GM23338 (cell line): ENCODE measurements at regions not wholly inside any gene's neighbourhood (a gene's known extent, or its start where the extent isn't known, plus 50 kb on each side); places are given as distances from the start of the nearest gene placed in this dataset.

Source experiments
- ATAC-seq: fragments of 200-7000 bp; cut with Tn5 transposase; 3 replicates; pipeline ENCODE4 v1.9.1; 2020
- DNase-seq: peaks from one replicate; pipeline ENCODE4 v3.0.0-alpha.2; 2015; ENCODE audit warnings: low spot score
- H2AFZ ChIP-seq: fragments of 200-600 bp; sonication (generic); 2 replicates; pipeline ENCODE4 v1.8.0; 2016; ENCODE audit warnings: antibody characterized with exemption, mild to moderate bottlenecking, moderate library complexity
- H3F3A ChIP-seq: fragments of 200-600 bp; sonication (generic); replicated peaks from 2 replicates; pipeline ENCODE4 v1.8.0; 2017; ENCODE audit warnings: antibody characterized with exemption, mixed run types, low read depth
- H3K27ac ChIP-seq: fragments of 200-600 bp; sonication (generic); 2 replicates; pipeline ENCODE4 v1.6.1; 2016; ENCODE audit warnings: low read depth
- H3K27me3 ChIP-seq: fragments of 200-600 bp; sonication (generic); 2 replicates; pipeline ENCODE4 v1.8.0; 2016; ENCODE audit warnings: mild to moderate bottlenecking, mixed run types, moderate library complexity; ENCODE audit not compliant: insufficient read depth
- H3K36me3 ChIP-seq: fragments of 200-600 bp; sonication (generic); 2 replicates; pipeline ENCODE4 v1.8.0; 2016; ENCODE audit warnings: mild to moderate bottlenecking; ENCODE audit not compliant: insufficient read depth
- H3K4me1 ChIP-seq: fragments of 200-600 bp; sonication (generic); 2 replicates; pipeline ENCODE4 v1.8.0; 2016; ENCODE audit warnings: mild to moderate bottlenecking, moderate library complexity; ENCODE audit not compliant: insufficient read depth
- H3K4me2 ChIP-seq: fragments of 200-600 bp; sonication (generic); 2 replicates; pipeline ENCODE4 v1.7.1; 2017; ENCODE audit warnings: mixed run types
- H3K4me3 ChIP-seq: fragments of 200-600 bp; sonication (generic); 2 replicates; pipeline ENCODE4 v1.6.1; 2016; ENCODE audit warnings: mixed run types
- H3K79me2 ChIP-seq: fragments of 200-600 bp; sonication (generic); replicated peaks from 2 replicates; pipeline ENCODE4 v1.8.0; 2017; ENCODE audit warnings: mild to moderate bottlenecking; ENCODE audit not compliant: insufficient read depth
- H3K9me2 ChIP-seq: fragments of 200-600 bp; sonication (generic); 2 replicates; pipeline ENCODE4 v1.8.0; 2017; ENCODE audit not compliant: insufficient read depth
- H4K20me1 ChIP-seq: fragments of 200-600 bp; sonication (generic); replicated peaks from 2 replicates; pipeline ENCODE4 v1.8.0; 2017; ENCODE audit warnings: mild to moderate bottlenecking; ENCODE audit not compliant: insufficient read depth
- H3K27ac Mint-ChIP-seq: 2 replicates; pipeline ENCODE4 v1.8.0; 2020; ENCODE audit warnings: inconsistent platforms, mild to moderate bottlenecking, moderate library complexity, mixed read lengths
- H3K27me3 Mint-ChIP-seq: 3 replicates; pipeline ENCODE4 v1.8.0; 2022; ENCODE audit warnings: low read depth, mild to moderate bottlenecking, moderate library complexity, mixed read lengths, inconsistent platforms; ENCODE audit not compliant: insufficient read depth, poor library complexity
- H3K36me3 Mint-ChIP-seq: 3 replicates; pipeline ENCODE4 v1.8.0; 2021; ENCODE audit warnings: low read depth, mild to moderate bottlenecking, inconsistent platforms, moderate library complexity, mixed read lengths
- H3K4me1 Mint-ChIP-seq: 3 replicates; pipeline ENCODE4 v1.8.0; 2020; ENCODE audit warnings: mild to moderate bottlenecking, inconsistent platforms, mixed read lengths
- H3K4me3 Mint-ChIP-seq: 3 replicates; pipeline ENCODE4 v1.8.0; 2021; ENCODE audit warnings: moderate library complexity, mild to moderate bottlenecking, inconsistent platforms, mixed read lengths
- H3K9me3 Mint-ChIP-seq: 3 replicates; pipeline ENCODE4 v1.8.0; 2020; ENCODE audit warnings: moderate library complexity, mild to moderate bottlenecking, inconsistent platforms, mixed read lengths
- CREB1 ChIP-seq: fragments of 250-450 bp; sonication (Bioruptor Pico); IDR thresholded peaks from 2 replicates; pipeline ENCODE4 v1.5.0; 2020; ENCODE audit warnings: low read depth, mild to moderate bottlenecking, moderate library complexity
- CTCF ChIP-seq, 2 experiments: fragments of 200-600 bp in 1 of 2; sonication (generic) in 1 of 2; conservative IDR thresholded peaks; 2 replicates each; pipeline versions ENCODE4 v1.5.1 to v1.6.1; 2016 to 2017; ENCODE audit warnings: antibody characterized with exemption in 2 of 2, low read depth in 2 of 2, mild to moderate bottlenecking in 2 of 2, moderate library complexity in 1 of 2
- ETS1 ChIP-seq: IDR thresholded peaks from 2 replicates; pipeline ENCODE4 v1.6.1; 2016; ENCODE audit warnings: antibody characterized with exemption
- EZH2phosphoT487 ChIP-seq: fragments of 200-600 bp; sonication (generic); IDR thresholded peaks from one replicate; pipeline ENCODE4 v1.8.1; 2018; ENCODE audit warnings: antibody characterized with exemption; ENCODE audit not compliant: unreplicated experiment
- JUNB ChIP-seq: IDR thresholded peaks from one replicate; pipeline ENCODE4 v1.6.1; 2016; ENCODE audit warnings: antibody characterized with exemption; ENCODE audit not compliant: unreplicated experiment
- NANOG ChIP-seq: IDR thresholded peaks from 2 replicates; pipeline ENCODE4 v1.6.1; 2016; ENCODE audit warnings: antibody characterized with exemption, borderline replicate concordance
- POLR2AphosphoS5 ChIP-seq: IDR thresholded peaks from 2 replicates; pipeline ENCODE4 v1.6.1; 2016; ENCODE audit warnings: antibody characterized with exemption, low read depth
- REST ChIP-seq: IDR thresholded peaks from one replicate; pipeline ENCODE4 v1.6.1; 2018; ENCODE audit warnings: antibody characterized with exemption; ENCODE audit not compliant: unreplicated experiment
- STAT1 ChIP-seq: IDR thresholded peaks from one replicate; pipeline ENCODE4 v1.6.1; 2016; ENCODE audit warnings: antibody characterized with exemption; ENCODE audit not compliant: unreplicated experiment
- ZNF114 ChIP-seq: fragments of 250-450 bp; sonication (Bioruptor Pico); IDR thresholded peaks from 2 replicates; pipeline ENCODE4 v1.5.0; 2020; ENCODE audit warnings: mild to moderate bottlenecking, moderate library complexity
- ZNF331 ChIP-seq: fragments of 250-450 bp; sonication (Bioruptor Pico); IDR thresholded peaks from 2 replicates; pipeline ENCODE4 v1.5.0; 2020; ENCODE audit warnings: low read depth, mild to moderate bottlenecking, moderate library complexity

- Mint-ChIP-seq H3K27ac (no peak overlapping the region), H3K36me3 (no peaks in the 10 kb centered on the region; the same call in 1 of the 3 replicates), H3K4me3 (no peak overlapping the region), H3K9me3 (peaks cover 2% of the 10 kb centered on the region), H3K4me1 (peaks cover 9% of the 10 kb centered on the region; the same call in 2 of the 3 replicates), H3K27me3 (no peaks in the 10 kb centered on the region)
- no peak for TF ChIP-seq CTCF (conservative IDR thresholded peaks at IDR 0.05; ENCODE audit: low read depth in 2 of 2)
- no peak for TF ChIP-seq ZNF331 (CRISPR knock-in tag)
- Histone ChIP-seq H3K4me1 (peaks cover 7% of the 10 kb centered on the region), H3F3A (no peaks in the 10 kb centered on the region), H3K27me3 (no peaks in the 10 kb centered on the region), H3K79me2 (no peaks in the 10 kb centered on the region), H3K4me3 (no peak overlapping the region), H3K36me3 (peaks cover 5% of the 10 kb centered on the region), H2AFZ (no peak overlapping the region), H3K27ac (no peak overlapping the region), H4K20me1 (no peaks in the 10 kb centered on the region), H3K4me2 (no peak overlapping the region), H3K9me2 (peaks cover 26% of the 10 kb centered on the region; the same call in 1 of the 2 replicates)
- DNase-seq, result no peak
- no peak for ATAC-seq
Measured at GRCh38 chr4:146053891-146054290, 115.3 kb upstream of the ZNF827 start.

GRCh38 chr4:146051728-146052391 is 113.2 kb upstream of the ZNF827 start:
- Mint-ChIP-seq H3K4me3 (no peak overlapping the region), H3K9me3 (peaks cover 22% of the 10 kb centered on the region), H3K4me1 (peaks cover 9% of the 10 kb centered on the region; the same call in 2 of the 3 replicates), H3K27ac (no peak overlapping the region), H3K27me3 (no peaks in the 10 kb centered on the region), H3K36me3 (peaks cover 20% of the 10 kb centered on the region)
- Histone ChIP-seq H3K27me3 (no peaks in the 10 kb centered on the region), H3K4me1 (peaks cover 7% of the 10 kb centered on the region), H3K36me3 (peaks cover 5% of the 10 kb centered on the region), H3K79me2 (no peaks in the 10 kb centered on the region), H2AFZ (no peak overlapping the region), H3F3A (no peaks in the 10 kb centered on the region), H3K4me3 (no peak overlapping the region), H3K27ac (no peak overlapping the region), H3K9me2 (peaks cover 26% of the 10 kb centered on the region; the same call in 1 of the 2 replicates), H3K4me2 (no peak overlapping the region), H4K20me1 (no peaks in the 10 kb centered on the region)
- DNase-seq (no peak), ATAC-seq (no peak)
- TF ChIP-seq CTCF (conservative IDR thresholded peaks at IDR 0.05; ENCODE audit: low read depth in 2 of 2), result no peak
- no peak for TF ChIP-seq ZNF114 (CRISPR knock-in tag)
- no peak for TF ChIP-seq EZH2phosphoT487
- TF ChIP-seq ETS1, result no peak
- no peak for TF ChIP-seq NANOG
- no peak for TF ChIP-seq REST
- TF ChIP-seq CREB1 (CRISPR knock-in tag), result no peak
- TF ChIP-seq ZNF331 (CRISPR knock-in tag), result no peak
- no peak for TF ChIP-seq JUNB
- no peak for TF ChIP-seq STAT1
- no peak for TF ChIP-seq POLR2AphosphoS5
